NB4 (cell line): ENCODE measurements at regions not wholly inside any gene's neighbourhood (a gene's known extent, or its start where the extent isn't known, plus 50 kb on each side); places are given as distances from the start of the nearest gene placed in this dataset.

ENCODE experiments used
- POLR2A ChIP-seq: IDR thresholded peaks from 2 replicates; pipeline ENCODE4 v1.6.1; 2011; ENCODE audit warnings: mild to moderate bottlenecking; ENCODE audit not compliant: insufficient read length; ENCODE audit errors: extremely low read depth
- TF ChIP-seq, protein P1 (sequence below): IDR thresholded peaks from one replicate; pipeline ENCODE4 v1.5.1; 2012; ENCODE audit warnings: low read depth, low read length

- TF ChIP-seq, protein P1, sequence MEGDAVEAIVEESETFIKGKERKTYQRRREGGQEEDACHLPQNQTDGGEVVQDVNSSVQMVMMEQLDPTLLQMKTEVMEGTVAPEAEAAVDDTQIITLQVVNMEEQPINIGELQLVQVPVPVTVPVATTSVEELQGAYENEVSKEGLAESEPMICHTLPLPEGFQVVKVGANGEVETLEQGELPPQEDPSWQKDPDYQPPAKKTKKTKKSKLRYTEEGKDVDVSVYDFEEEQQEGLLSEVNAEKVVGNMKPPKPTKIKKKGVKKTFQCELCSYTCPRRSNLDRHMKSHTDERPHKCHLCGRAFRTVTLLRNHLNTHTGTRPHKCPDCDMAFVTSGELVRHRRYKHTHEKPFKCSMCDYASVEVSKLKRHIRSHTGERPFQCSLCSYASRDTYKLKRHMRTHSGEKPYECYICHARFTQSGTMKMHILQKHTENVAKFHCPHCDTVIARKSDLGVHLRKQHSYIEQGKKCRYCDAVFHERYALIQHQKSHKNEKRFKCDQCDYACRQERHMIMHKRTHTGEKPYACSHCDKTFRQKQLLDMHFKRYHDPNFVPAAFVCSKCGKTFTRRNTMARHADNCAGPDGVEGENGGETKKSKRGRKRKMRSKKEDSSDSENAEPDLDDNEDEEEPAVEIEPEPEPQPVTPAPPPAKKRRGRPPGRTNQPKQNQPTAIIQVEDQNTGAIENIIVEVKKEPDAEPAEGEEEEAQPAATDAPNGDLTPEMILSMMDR, result no peak
- no peak for TF ChIP-seq POLR2A
Measured at GRCh38 chr11:26018336-26018735, 313.6 kb upstream of the ANO3 start.
